Fibroblast of pulmonary artery (primary cell): ENCODE measurements at regions not wholly inside any gene's neighbourhood (a gene's known extent, or its start where the extent isn't known, plus 50 kb on each side); places are given as distances from the start of the nearest gene placed in this dataset.

Experiments used
- DNase-seq: peaks from one replicate; pipeline ENCODE4 v3.0.0-alpha.2; 2010; ENCODE audit warnings: low read depth
- H3K4me3 ChIP-seq: replicated peaks from 2 replicates; pipeline ENCODE4 v1.5.1; 2011; ENCODE audit warnings: low read depth, mild to moderate bottlenecking, control low read depth, low read length, moderate library complexity
- TF ChIP-seq, protein P1 (sequence below): IDR thresholded peaks from 2 replicates; pipeline ENCODE4 v1.5.1; 2011; ENCODE audit warnings: mild to moderate bottlenecking, control low read depth, low read length, inconsistent platforms; ENCODE audit errors: missing control alignments

DNA sequence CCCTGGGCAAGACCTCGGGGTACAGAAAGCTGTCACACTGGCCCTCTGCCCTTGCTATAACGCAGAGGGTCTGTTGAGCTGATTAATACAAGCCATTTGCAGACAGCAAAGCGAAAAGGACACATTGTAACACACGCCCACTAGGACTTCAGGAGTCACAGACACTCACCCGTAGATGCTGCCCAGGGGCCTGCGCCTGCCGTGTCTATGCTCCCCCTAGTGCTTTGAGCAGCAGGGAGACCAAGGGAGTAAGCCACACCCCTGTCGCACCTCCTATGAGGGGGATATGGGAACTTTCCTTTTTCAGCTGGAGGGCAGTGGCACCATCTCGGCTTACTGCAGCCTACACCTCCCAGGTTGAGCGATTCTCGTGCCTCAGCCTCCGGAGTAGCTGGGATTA lies 1930.2 kb downstream of the OLFM4 start:
- TF ChIP-seq, protein P1, sequence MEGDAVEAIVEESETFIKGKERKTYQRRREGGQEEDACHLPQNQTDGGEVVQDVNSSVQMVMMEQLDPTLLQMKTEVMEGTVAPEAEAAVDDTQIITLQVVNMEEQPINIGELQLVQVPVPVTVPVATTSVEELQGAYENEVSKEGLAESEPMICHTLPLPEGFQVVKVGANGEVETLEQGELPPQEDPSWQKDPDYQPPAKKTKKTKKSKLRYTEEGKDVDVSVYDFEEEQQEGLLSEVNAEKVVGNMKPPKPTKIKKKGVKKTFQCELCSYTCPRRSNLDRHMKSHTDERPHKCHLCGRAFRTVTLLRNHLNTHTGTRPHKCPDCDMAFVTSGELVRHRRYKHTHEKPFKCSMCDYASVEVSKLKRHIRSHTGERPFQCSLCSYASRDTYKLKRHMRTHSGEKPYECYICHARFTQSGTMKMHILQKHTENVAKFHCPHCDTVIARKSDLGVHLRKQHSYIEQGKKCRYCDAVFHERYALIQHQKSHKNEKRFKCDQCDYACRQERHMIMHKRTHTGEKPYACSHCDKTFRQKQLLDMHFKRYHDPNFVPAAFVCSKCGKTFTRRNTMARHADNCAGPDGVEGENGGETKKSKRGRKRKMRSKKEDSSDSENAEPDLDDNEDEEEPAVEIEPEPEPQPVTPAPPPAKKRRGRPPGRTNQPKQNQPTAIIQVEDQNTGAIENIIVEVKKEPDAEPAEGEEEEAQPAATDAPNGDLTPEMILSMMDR: no peak
- no peak overlapping the region for H3K4me3 ChIP-seq
- DNase-seq: no peak

DNA sequence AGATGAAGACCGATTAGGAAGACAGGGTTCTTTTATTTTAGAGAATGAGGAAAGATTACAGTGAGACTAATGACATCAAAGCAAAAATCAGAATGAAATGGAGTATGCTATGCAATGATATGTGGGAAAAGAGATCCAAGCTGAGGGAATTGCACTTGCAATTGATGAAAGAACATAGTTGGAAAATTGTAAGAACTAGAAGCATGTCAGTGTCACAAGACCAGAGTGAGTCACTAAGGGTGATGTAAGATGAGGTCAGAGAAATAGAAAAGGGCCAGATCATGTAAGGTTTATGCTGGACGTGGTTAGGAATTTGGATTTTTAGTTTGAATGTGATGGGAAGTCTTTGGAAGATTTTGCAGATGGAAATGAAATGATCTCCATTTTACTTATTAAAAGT lies 1937.3 kb downstream of the OLFM4 start:
- no peak for DNase-seq
- H3K4me3 ChIP-seq: no peak overlapping the region
- TF ChIP-seq, protein P1: no peak

DNA sequence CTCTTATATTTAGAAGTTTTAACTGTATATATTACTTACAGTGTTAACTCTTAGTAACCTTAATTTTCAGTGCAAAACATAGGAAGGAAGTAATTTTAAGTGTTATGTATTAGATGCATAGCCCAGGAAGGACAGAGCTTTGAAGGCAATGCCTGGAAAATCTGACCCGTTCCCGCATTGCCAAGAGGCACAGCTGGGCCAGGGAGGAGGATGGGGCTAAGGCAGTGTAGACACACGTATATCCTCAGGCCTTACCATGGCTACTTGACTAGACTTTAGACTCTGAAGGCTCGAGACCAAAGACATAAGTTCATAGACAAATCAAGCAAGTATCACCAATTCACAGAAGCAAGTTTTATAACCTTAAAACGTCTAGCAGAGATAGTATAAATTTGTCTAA lies 1944.2 kb downstream of the OLFM4 start:
- DNase-seq: no peak
- TF ChIP-seq, protein P1: no peak
- no peak overlapping the region for H3K4me3 ChIP-seq

DNA sequence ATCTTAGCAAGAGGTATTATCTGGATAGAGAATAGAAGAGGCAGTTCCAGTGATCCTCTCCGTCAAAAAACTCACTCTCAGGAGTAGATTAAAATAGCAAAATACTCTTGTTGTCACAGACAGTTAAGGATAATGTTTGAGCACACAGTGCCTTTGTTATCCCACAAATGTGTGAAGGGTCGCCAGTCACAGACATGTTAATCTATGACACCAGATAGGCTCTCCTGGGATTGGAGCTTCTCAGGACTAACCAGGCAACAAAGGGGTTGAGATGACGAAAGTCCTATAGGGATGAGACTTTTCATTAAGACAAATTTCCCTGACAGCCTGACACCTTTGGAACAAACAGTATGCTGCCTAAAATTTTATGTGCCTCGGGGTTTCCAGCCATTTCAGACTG lies 1947.1 kb downstream of the OLFM4 start:
- TF ChIP-seq, protein P1: no peak
- no peak overlapping the region for H3K4me3 ChIP-seq
- DNase-seq: no peak

DNA sequence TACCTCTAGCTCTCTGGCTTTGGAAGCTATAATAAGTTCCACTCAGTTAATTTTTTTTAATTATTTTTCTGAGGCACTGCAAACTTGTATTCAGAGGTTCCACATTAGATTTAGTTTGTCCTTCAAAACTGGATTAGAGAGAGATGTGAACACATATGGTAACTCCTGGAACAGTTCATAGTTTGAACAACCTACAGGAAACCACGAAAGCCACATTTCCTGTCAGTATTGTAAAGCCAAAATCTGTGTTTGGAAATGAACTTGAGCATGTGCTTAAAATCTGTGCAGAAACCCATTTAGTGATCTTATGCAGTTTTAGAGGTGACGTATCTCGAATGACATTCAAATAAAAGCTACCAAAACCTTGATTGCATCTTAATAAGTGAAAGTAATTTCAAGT lies 1952.0 kb downstream of the OLFM4 start:
- no peak for DNase-seq
- no peak overlapping the region for H3K4me3 ChIP-seq
- TF ChIP-seq, protein P1: no peak

DNA sequence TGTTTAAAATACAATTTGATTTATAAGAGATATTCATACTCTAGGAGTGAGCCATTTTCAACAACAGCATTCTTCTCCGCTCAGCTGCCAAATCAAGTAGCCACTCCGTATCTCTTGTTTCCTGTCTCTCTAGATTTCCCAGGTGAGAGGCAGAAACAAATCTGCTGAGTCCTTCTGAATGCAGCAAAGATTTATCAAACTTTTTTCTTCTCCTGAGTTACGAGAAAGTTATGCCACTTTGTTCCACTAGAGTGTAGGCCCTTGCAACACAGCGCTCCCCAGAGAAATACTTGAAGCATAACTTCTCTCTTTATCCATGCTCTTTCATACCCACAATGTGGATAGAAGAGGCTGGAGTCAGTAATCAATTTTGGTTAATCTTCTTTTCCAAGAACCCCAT lies 1960.8 kb downstream of the OLFM4 start:
- no peak for DNase-seq
- H3K4me3 ChIP-seq: no peak overlapping the region
- TF ChIP-seq, protein P1: no peak

DNA sequence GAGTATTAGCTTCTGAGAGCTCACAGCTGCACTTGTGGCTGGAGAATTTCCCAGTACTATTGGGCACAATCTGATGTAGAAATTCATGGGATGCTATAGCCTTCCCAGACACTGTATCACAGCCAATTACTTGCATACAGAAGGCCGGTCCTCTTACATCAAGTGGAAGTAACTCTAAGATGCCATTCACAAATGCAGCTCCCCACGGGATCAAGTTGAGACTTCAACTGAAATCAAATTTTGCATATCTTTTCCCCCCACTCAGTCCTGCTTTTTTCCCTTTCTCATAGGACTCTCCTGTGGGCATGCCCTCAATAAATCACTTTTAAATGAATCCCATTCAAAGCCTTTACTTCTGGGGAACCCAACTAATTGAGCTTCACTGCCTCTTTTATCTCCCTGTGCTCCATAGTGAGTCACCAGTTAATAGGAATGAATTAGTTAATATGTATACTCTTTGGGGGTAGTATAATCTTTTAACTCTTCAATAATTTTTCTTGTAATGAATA lies 1970.8 kb downstream of the OLFM4 start:
- DNase-seq: no peak
- TF ChIP-seq, protein P1: no peak
- no peak overlapping the region for H3K4me3 ChIP-seq
